ENCODE measurements at regions not wholly inside any gene's neighbourhood (a gene's known extent, or its start where the extent isn't known, plus 50 kb on each side); places are given as distances from the start of the nearest gene placed in this dataset.

DNA sequence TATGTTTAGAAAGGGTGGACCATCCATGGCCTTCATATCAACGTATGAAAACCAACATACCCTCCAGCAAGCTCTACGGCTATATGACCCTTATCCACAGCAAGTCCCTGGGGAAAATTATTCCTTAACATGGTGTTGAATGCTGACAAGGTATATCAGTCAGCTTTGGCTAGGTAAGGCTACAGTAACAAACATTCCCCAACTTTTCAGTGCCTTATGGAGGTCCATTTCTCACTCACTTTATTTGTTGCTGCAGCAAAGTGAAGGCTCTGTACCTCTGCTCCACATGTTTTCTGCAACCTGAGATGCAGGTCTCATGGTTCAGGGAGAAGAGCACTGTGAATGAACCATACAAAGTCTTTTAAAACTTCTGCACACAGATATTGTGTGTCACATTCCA is 83.8 kb upstream of the TOX3 start:
- H3K4me1 Mint-ChIP-seq (ENCODE audit: low read depth), result peaks cover 16% of the 10 kb centered on the region
- peaks cover 3% of the 10 kb centered on the region for H3K9me3 Mint-ChIP-seq (ENCODE audit: low read depth)
- DNase-seq (ENCODE audit: low spot score, unreplicated experiment), result no peak
- H3K4me3 Mint-ChIP-seq (ENCODE audit: low read depth), result no peak overlapping the region
- H3K27ac Mint-ChIP-seq, result no peak overlapping the region
- H3K27me3 Mint-ChIP-seq, result peaks cover 1% of the 10 kb centered on the region
- no peak for TF ChIP-seq CTCF (IDR thresholded peaks at IDR 0.05; ENCODE audit: unreplicated experiment)
- no peaks in the 10 kb centered on the region for H3K36me3 Mint-ChIP-seq (ENCODE audit: insufficient read depth)

- Mint-ChIP-seq H3K27me3 (peaks cover 5% of the 10 kb centered on the region), H3K4me3 (ENCODE audit: low read depth) (no peak overlapping the region), H3K36me3 (ENCODE audit: insufficient read depth) (no peaks in the 10 kb centered on the region), H3K9me3 (ENCODE audit: low read depth) (peaks cover 3% of the 10 kb centered on the region), H3K4me1 (ENCODE audit: low read depth) (peaks cover 15% of the 10 kb centered on the region), H3K27ac (no peak overlapping the region)
- no peak for TF ChIP-seq CTCF (IDR thresholded peaks at IDR 0.05; ENCODE audit: unreplicated experiment)
- no peak for DNase-seq (ENCODE audit: low spot score, unreplicated experiment)
Measured at GRCh38 chr16:52629296-52629695, 82.4 kb upstream of the TOX3 start.

- DNase-seq (ENCODE audit: low spot score, unreplicated experiment), result no peak
- Mint-ChIP-seq H3K36me3 (ENCODE audit: insufficient read depth) (no peaks in the 10 kb centered on the region), H3K4me3 (ENCODE audit: low read depth) (no peak overlapping the region), H3K4me1 (ENCODE audit: low read depth) (peaks cover 16% of the 10 kb centered on the region), H3K27me3 (peaks cover 21% of the 10 kb centered on the region), H3K27ac (no peak overlapping the region), H3K9me3 (ENCODE audit: low read depth) (peaks cover 3% of the 10 kb centered on the region)
- TF ChIP-seq CTCF (IDR thresholded peaks at IDR 0.05; ENCODE audit: unreplicated experiment), result no peak
Measured at GRCh38 chr16:52624891-52625290, 77.9 kb upstream of the TOX3 start.

GRCh38 chr16:52621651-52622050 is 74.7 kb upstream of the TOX3 start:
- H3K9me3 Mint-ChIP-seq (ENCODE audit: low read depth), result peaks cover 5% of the 10 kb centered on the region
- H3K4me1 Mint-ChIP-seq (ENCODE audit: low read depth), result peaks cover 16% of the 10 kb centered on the region
- no peaks in the 10 kb centered on the region for H3K36me3 Mint-ChIP-seq (ENCODE audit: insufficient read depth)
- no peak for TF ChIP-seq CTCF (IDR thresholded peaks at IDR 0.05; ENCODE audit: unreplicated experiment)
- H3K4me3 Mint-ChIP-seq (ENCODE audit: low read depth), result no peak overlapping the region
- H3K27me3 Mint-ChIP-seq, result peaks cover 21% of the 10 kb centered on the region
- no peak overlapping the region for H3K27ac Mint-ChIP-seq
- DNase-seq (ENCODE audit: low spot score, unreplicated experiment), result no peak

DNA sequence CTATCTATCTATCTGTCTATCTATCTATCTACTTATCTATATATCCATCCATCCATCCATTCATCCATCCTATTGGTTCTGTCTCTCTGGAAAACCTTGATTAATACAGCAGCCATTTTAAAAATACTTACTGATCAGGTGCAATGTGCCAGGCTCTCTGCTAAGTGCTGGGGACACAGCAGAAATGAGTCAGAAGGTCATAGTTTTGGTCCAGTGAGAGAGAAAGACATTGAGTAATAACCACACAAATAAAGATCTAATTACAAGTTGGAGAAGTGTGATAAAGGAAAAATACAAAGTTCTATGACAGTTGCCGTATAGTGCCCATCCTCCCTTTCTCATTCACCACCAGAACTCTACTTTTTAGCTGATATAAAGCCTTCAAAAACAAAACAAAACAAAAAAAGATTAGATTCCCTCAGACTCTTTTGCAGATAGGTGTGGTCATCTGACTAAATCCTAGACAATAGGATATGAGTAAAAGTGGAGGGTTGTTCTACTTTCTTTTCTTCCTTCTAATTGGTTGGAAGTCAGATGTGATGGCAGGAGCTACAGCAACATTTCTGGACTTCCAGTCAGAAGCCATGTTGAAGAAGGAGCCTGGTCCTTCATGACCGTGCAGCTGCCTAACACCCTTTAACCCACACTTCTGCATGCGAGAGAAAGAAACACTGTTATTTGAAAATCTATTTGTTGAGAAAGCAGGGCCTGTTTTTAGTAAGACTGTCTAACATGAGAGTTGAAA is 72.0 kb upstream of the TOX3 start:
- H3K9me3 Mint-ChIP-seq (ENCODE audit: low read depth), result peaks cover 8% of the 10 kb centered on the region
- H3K36me3 Mint-ChIP-seq (ENCODE audit: insufficient read depth), result no peaks in the 10 kb centered on the region
- DNase-seq (ENCODE audit: low spot score, unreplicated experiment), result no peak
- peaks cover 16% of the 10 kb centered on the region for H3K4me1 Mint-ChIP-seq (ENCODE audit: low read depth)
- TF ChIP-seq CTCF (IDR thresholded peaks at IDR 0.05; ENCODE audit: unreplicated experiment), result no peak
- H3K27me3 Mint-ChIP-seq, result peaks cover 15% of the 10 kb centered on the region
- no peak overlapping the region for H3K27ac Mint-ChIP-seq
- no peak overlapping the region for H3K4me3 Mint-ChIP-seq (ENCODE audit: low read depth)

Data from progenitor cell of endocrine pancreas (in vitro differentiated cells).